HepG2 (cell line): ENCODE measurements at regions not wholly inside any gene's neighbourhood (a gene's known extent, or its start where the extent isn't known, plus 50 kb on each side); places are given as distances from the start of the nearest gene placed in this dataset.

Experiments used
- CBFB ChIP-seq: sonication (generic); formaldehyde crosslinking; IDR thresholded peaks from 2 replicates; pipeline ENCODE4 v1.4.0; 2020; ENCODE audit warnings: missing genetic modification reagents
- DDIT3 ChIP-seq: sonication (generic); formaldehyde crosslinking; IDR thresholded peaks from 2 replicates; pipeline ENCODE4 v1.4.0; 2020; ENCODE audit warnings: mild to moderate bottlenecking, missing genetic modification reagents
- DNMT1 ChIP-seq: sonication (generic); formaldehyde crosslinking; IDR thresholded peaks from 2 replicates; pipeline ENCODE4 v1.5.1; 2020; ENCODE audit warnings: mild to moderate bottlenecking, missing genetic modification reagents
- GATA4 ChIP-seq: sonication (generic); IDR thresholded peaks from 2 replicates; pipeline ENCODE4 v1.6.1; 2016; ENCODE audit warnings: antibody characterized with exemption, low read depth, borderline replicate concordance
- HNRNPUL1 ChIP-seq: fragments of 200-400 bp; formaldehyde crosslinking; IDR thresholded peaks from 2 replicates; pipeline ENCODE4 v1.6.1; 2017; ENCODE audit warnings: low read depth, mild to moderate bottlenecking, low read length, moderate library complexity
- NFE2L2 ChIP-seq: fragments of 150-350 bp; IDR thresholded peaks from 2 replicates; pipeline ENCODE4 v1.6.1; 2014; ENCODE audit warnings: low read length
- NR2F1 ChIP-seq, 2 experiments: fragments of 450-650 bp in 1 of 2; formaldehyde crosslinking in 1 of 2; IDR thresholded peaks; 2 replicates each; pipeline versions ENCODE4 v1.5.0 to v1.6.1; 2016 to 2020; ENCODE audit warnings: mild to moderate bottlenecking in 1 of 2, missing compliant biosample characterization in 1 of 2, missing genetic modification reagents in 1 of 2, moderate library complexity in 1 of 2
- POLR2G ChIP-seq: fragments of 200-400 bp; formaldehyde crosslinking; IDR thresholded peaks from 2 replicates; pipeline ENCODE4 v1.6.1; 2018; ENCODE audit warnings: mild to moderate bottlenecking, low read depth, low read length, moderate library complexity
- RXRB ChIP-seq: IDR thresholded peaks from 2 replicates; pipeline ENCODE4 v1.6.1; 2016; ENCODE audit warnings: borderline replicate concordance, missing genetic modification reagents, missing compliant biosample characterization
- SNRNP70 ChIP-seq: fragments of 200-400 bp; formaldehyde crosslinking; IDR thresholded peaks from 2 replicates; pipeline ENCODE4 v1.6.1; 2017; ENCODE audit warnings: mild to moderate bottlenecking, low read depth, low read length, moderate library complexity
- SOX13 ChIP-seq, 3 experiments: fragments of 450-650 bp in 1 of 3; sonication (generic) in 1 of 3; formaldehyde crosslinking in 1 of 3; IDR thresholded peaks in 2 of 3; conservative IDR thresholded peaks in 1 of 3; 2 replicates each; pipeline versions ENCODE4 v1.5.0 to v1.6.1; 2016 to 2020; ENCODE audit warnings: antibody characterized with exemption in 1 of 3, mild to moderate bottlenecking in 1 of 3, missing compliant biosample characterization in 1 of 3, missing genetic modification reagents in 1 of 3, moderate library complexity in 1 of 3
- SRSF1 ChIP-seq: fragments of 200-400 bp; formaldehyde crosslinking; optimal IDR thresholded peaks from 2 replicates; pipeline ENCODE3; 2017; ENCODE audit warnings: mild to moderate bottlenecking, low read depth, low read length, moderate library complexity
- SYNCRIP ChIP-seq: fragments of 200-400 bp; formaldehyde crosslinking; IDR thresholded peaks from 2 replicates; pipeline ENCODE4 v1.6.1; 2018; ENCODE audit warnings: mild to moderate bottlenecking, low read depth, low read length; ENCODE audit not compliant: insufficient read depth
- ZNF136 ChIP-seq: sonication (generic); formaldehyde crosslinking; IDR thresholded peaks from 2 replicates; pipeline ENCODE4 v1.8.1; 2022; ENCODE audit warnings: low read depth, mild to moderate bottlenecking, moderate library complexity, missing genetic modification reagents
- ZNF33A ChIP-seq: sonication (generic); formaldehyde crosslinking; IDR thresholded peaks from 2 replicates; pipeline ENCODE4 v1.5.1; 2020; ENCODE audit warnings: missing genetic modification reagents, mild to moderate bottlenecking, moderate library complexity, borderline replicate concordance
- ZNF441 ChIP-seq: sonication (generic); formaldehyde crosslinking; IDR thresholded peaks from 2 replicates; pipeline ENCODE4 v1.7.0; 2021; ENCODE audit warnings: missing genetic modification reagents, borderline replicate concordance
- ZNF543 ChIP-seq: sonication (generic); formaldehyde crosslinking; IDR thresholded peaks from 2 replicates; pipeline ENCODE4 v1.4.0; 2020; ENCODE audit warnings: mild to moderate bottlenecking, missing genetic modification reagents
- ZNF841 ChIP-seq: sonication (generic); formaldehyde crosslinking; IDR thresholded peaks from 2 replicates; pipeline ENCODE4 v1.8.1; 2023; ENCODE audit warnings: missing genetic modification reagents, borderline replicate concordance
- TF ChIP-seq, protein P1 (sequence below): sonication (generic); formaldehyde crosslinking; IDR thresholded peaks from 2 replicates; pipeline ENCODE4 v1.4.0; 2020; ENCODE audit warnings: missing genetic modification reagents, mild to moderate bottlenecking, borderline replicate concordance
- TF ChIP-seq, protein P2 (sequence below): IDR thresholded peaks from 2 replicates; pipeline ENCODE4 v1.6.1; 2016; ENCODE audit warnings: missing compliant biosample characterization, missing genetic modification reagents, borderline replicate concordance
- TF ChIP-seq, protein P3 (sequence below): sonication (generic); formaldehyde crosslinking; IDR thresholded peaks from 2 replicates; pipeline ENCODE4 v1.5.0; 2020; ENCODE audit warnings: mild to moderate bottlenecking, missing genetic modification reagents, moderate library complexity
- TF ChIP-seq, protein P4 (sequence below): sonication (generic); formaldehyde crosslinking; IDR thresholded peaks from 2 replicates; pipeline ENCODE4 v1.5.1; 2020; ENCODE audit warnings: missing genetic modification reagents, mild to moderate bottlenecking, borderline replicate concordance

GRCh38 chr7:54864663-54865062 lies 105.7 kb upstream of the SEC61G start (continued):
- no peak for TF ChIP-seq SRSF1
- peak; percentile 77 for TF ChIP-seq RXRB (CRISPR knock-in tag)
- TF ChIP-seq DDIT3, result no peak
- no peak for TF ChIP-seq SYNCRIP
- no peak; the same call in 1 of the 2 replicates for TF ChIP-seq ZNF441 (CRISPR knock-in tag)
- TF ChIP-seq, protein P1, sequence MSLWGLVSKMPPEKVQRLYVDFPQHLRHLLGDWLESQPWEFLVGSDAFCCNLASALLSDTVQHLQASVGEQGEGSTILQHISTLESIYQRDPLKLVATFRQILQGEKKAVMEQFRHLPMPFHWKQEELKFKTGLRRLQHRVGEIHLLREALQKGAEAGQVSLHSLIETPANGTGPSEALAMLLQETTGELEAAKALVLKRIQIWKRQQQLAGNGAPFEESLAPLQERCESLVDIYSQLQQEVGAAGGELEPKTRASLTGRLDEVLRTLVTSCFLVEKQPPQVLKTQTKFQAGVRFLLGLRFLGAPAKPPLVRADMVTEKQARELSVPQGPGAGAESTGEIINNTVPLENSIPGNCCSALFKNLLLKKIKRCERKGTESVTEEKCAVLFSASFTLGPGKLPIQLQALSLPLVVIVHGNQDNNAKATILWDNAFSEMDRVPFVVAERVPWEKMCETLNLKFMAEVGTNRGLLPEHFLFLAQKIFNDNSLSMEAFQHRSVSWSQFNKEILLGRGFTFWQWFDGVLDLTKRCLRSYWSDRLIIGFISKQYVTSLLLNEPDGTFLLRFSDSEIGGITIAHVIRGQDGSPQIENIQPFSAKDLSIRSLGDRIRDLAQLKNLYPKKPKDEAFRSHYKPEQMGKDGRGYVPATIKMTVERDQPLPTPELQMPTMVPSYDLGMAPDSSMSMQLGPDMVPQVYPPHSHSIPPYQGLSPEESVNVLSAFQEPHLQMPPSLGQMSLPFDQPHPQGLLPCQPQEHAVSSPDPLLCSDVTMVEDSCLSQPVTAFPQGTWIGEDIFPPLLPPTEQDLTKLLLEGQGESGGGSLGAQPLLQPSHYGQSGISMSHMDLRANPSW (CRISPR knock-in tag), result no peak
- TF ChIP-seq ZNF841, result no peak
- peak; percentile 73 to 90; a peak in 3 of 4 replicates for TF ChIP-seq NR2F1 (CRISPR knock-in tag; IDR thresholded peaks at IDR 0.05)
- no peak for TF ChIP-seq GATA4
- TF ChIP-seq ZNF543 (CRISPR knock-in tag), result no peak
- 0 out of 2 replicates have a peak, but pooled peaks have one; percentile 26 for TF ChIP-seq CBFB
- no peak for TF ChIP-seq POLR2G
- peak; percentile 74; the same call in 1 of the 2 replicates for TF ChIP-seq SOX13 (IDR thresholded peaks at IDR 0.05)
- TF ChIP-seq SOX13 (CRISPR knock-in tag; conservative IDR thresholded peaks at IDR 0.05 in 1 of 2, IDR thresholded peaks at IDR 0.05 in 1 of 2), result peak in 1 of 2 experiments; percentile 80; a peak in 2 of 4 replicates
- TF ChIP-seq, protein P2, sequence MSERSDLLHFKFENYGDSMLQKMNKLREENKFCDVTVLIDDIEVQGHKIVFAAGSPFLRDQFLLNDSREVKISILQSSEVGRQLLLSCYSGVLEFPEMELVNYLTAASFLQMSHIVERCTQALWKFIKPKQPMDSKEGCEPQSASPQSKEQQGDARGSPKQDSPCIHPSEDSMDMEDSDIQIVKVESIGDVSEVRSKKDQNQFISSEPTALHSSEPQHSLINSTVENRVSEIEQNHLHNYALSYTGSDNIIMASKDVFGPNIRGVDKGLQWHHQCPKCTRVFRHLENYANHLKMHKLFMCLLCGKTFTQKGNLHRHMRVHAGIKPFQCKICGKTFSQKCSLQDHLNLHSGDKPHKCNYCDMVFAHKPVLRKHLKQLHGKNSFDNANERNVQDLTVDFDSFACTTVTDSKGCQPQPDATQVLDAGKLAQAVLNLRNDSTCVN (CRISPR knock-in tag), result no peak
- no peak for TF ChIP-seq ZNF33A (CRISPR knock-in tag)
- no peak for TF ChIP-seq NFE2L2
- TF ChIP-seq DNMT1 (CRISPR knock-in tag), result no peak
- TF ChIP-seq, protein P3, sequence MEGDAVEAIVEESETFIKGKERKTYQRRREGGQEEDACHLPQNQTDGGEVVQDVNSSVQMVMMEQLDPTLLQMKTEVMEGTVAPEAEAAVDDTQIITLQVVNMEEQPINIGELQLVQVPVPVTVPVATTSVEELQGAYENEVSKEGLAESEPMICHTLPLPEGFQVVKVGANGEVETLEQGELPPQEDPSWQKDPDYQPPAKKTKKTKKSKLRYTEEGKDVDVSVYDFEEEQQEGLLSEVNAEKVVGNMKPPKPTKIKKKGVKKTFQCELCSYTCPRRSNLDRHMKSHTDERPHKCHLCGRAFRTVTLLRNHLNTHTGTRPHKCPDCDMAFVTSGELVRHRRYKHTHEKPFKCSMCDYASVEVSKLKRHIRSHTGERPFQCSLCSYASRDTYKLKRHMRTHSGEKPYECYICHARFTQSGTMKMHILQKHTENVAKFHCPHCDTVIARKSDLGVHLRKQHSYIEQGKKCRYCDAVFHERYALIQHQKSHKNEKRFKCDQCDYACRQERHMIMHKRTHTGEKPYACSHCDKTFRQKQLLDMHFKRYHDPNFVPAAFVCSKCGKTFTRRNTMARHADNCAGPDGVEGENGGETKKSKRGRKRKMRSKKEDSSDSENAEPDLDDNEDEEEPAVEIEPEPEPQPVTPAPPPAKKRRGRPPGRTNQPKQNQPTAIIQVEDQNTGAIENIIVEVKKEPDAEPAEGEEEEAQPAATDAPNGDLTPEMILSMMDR (CRISPR knock-in tag), result no peak
- TF ChIP-seq HNRNPUL1, result no peak
- TF ChIP-seq ZNF136 (CRISPR knock-in tag), result no peak
- TF ChIP-seq, protein P4, sequence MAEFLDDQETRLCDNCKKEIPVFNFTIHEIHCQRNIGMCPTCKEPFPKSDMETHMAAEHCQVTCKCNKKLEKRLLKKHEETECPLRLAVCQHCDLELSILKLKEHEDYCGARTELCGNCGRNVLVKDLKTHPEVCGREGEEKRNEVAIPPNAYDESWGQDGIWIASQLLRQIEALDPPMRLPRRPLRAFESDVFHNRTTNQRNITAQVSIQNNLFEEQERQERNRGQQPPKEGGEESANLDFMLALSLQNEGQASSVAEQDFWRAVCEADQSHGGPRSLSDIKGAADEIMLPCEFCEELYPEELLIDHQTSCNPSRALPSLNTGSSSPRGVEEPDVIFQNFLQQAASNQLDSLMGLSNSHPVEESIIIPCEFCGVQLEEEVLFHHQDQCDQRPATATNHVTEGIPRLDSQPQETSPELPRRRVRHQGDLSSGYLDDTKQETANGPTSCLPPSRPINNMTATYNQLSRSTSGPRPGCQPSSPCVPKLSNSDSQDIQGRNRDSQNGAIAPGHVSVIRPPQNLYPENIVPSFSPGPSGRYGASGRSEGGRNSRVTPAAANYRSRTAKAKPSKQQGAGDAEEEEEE (CRISPR knock-in tag), result no peak
- no peak for TF ChIP-seq SNRNP70
